ENCODE measurements at regions not wholly inside any gene's neighbourhood (a gene's known extent, or its start where the extent isn't known, plus 50 kb on each side); places are given as distances from the start of the nearest gene placed in this dataset.

DNA sequence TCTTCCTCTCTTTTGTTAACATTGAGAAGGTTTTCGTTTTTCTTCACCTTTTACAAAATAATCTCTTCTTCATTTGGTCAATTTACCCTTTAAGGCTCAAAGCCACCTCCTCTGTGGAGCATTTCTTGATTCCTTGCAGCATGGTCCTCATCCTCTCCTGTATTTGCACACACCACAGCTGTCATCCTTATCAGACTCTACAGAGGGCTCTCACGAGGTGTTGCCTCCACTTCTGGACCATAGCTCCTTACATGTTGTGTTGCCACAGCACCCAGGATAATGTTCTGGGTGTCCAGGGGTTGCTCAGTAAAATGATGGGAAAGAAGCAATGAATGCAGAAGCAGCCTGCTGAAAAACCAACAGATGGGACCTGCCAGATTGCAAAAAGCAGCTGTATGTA, 192.8 kb downstream of the SH2D4B start (continued):
- no peak for TF ChIP-seq SAP30 (IDR thresholded peaks at IDR 0.05; ENCODE audit: insufficient read depth, insufficient replicate concordance, low read length)
- TF ChIP-seq SP2 (IDR thresholded peaks at IDR 0.05; ENCODE audit: low read length) = no peak
- no peak for TF ChIP-seq GABPA (IDR thresholded peaks at IDR 0.05; ENCODE audit: borderline replicate concordance, insufficient read depth, low read length)
- no peak for TF ChIP-seq TAF7 (optimal IDR thresholded peaks at IDR 0.05; ENCODE audit: borderline replicate concordance, low read depth, low read length)
- no peak for TF ChIP-seq FOSL1 (IDR thresholded peaks at IDR 0.05; ENCODE audit: insufficient read depth, low read depth, low read length)
